ENCODE measurements at regions not wholly inside any gene's neighbourhood (a gene's known extent, or its start where the extent isn't known, plus 50 kb on each side); places are given as distances from the start of the nearest gene placed in this dataset.

DNA sequence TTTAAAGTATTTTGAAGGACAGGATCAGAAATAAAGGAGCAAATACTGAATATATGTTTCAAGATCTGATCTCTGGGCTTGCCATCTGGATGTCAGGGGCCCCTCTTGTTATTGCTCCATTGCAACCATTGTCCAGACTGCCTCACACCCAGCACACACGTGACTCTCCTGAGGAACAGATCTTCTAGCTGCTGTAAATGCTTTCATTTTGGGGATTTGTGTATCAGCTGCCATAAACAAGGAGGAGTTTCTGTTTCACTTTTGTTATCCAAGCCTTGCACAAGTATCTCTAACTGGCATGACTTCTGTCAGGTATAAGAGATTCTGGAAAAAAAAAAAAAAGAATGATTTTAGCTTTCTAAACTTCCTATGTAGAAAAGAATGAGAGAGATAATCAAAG is 1624.1 kb upstream of the PRR20A start:
- no peak for TF ChIP-seq ATF2 (IDR thresholded peaks at IDR 0.05; ENCODE audit: low read length)
- no peak for TF ChIP-seq RAD21 (IDR thresholded peaks at IDR 0.05 in 1 of 2, conservative IDR thresholded peaks at IDR 0.05 in 1 of 2; ENCODE audit: low read depth in 2 of 2, low read length in 2 of 2)
- no peak for TF ChIP-seq BRCA1 (IDR thresholded peaks at IDR 0.05; ENCODE audit: low read depth, low read length)
- no peak for TF ChIP-seq KDM4A (IDR thresholded peaks at IDR 0.05; ENCODE audit: low read depth, low read length, severe bottlenecking)
- TF ChIP-seq CTCF (IDR thresholded peaks at IDR 0.05; ENCODE audit: control extremely low read depth in 1 of 3, insufficient read depth in 1 of 3, low read depth in 1 of 3, low read length in 3 of 3), result no peak
- TF ChIP-seq EP300 (IDR thresholded peaks at IDR 0.05; ENCODE audit: borderline replicate concordance in 1 of 2, low read depth in 2 of 2, low read length in 2 of 2), result no peak
- TF ChIP-seq KDM1A (IDR thresholded peaks at IDR 0.05; ENCODE audit: borderline replicate concordance, low read length), result no peak
- no peak for TF ChIP-seq KDM5A (IDR thresholded peaks at IDR 0.05; ENCODE audit: low read length)
- no peak for TF ChIP-seq POLR2AphosphoS5 (IDR thresholded peaks at IDR 0.05; ENCODE audit: low read depth, low read length)

All from H1 (cell line).